Esophagus squamous epithelium (tissue), 5 donors: ENCODE measurements at regions not wholly inside any gene's neighbourhood (a gene's known extent, or its start where the extent isn't known, plus 50 kb on each side); places are given as distances from the start of the nearest gene placed in this dataset.

Experiments used
- DNase-seq: peaks from one replicate; lab custom pipeline; 2025; lab: John Stamatoyannopoulos, UW
- H3K27ac ChIP-seq, 4 donors: fragments of 200-600 bp; sonication (generic); one replicate each; pipeline ENCODE4 v1.5.1; 2016 to 2019; ENCODE audit warnings: mild to moderate bottlenecking in 1 of 4
- H3K27me3 ChIP-seq, 4 donors: fragments of 200-600 bp; sonication (generic); 1 replicate in 3 of 4; 2 replicates in 1 of 4; pipeline versions ENCODE4 v1.5.1 to v1.6.0; 2017 to 2021; ENCODE audit warnings: antibody characterized with exemption in 1 of 4
- H3K36me3 ChIP-seq, 3 donors: fragments of 200-600 bp; sonication (generic); one replicate each; pipeline ENCODE4 v1.5.1; 2016 to 2019
- H3K4me1 ChIP-seq, 3 donors: fragments of 200-600 bp; sonication (generic); one replicate each; pipeline ENCODE4 v1.5.1; 2017 to 2019
- H3K4me3 ChIP-seq, 4 donors: fragments of 200-600 bp; sonication (generic); 1 replicate in 3 of 4; 2 replicates in 1 of 4; pipeline ENCODE4 v1.5.1; 2016 to 2019; ENCODE audit warnings: mild to moderate bottlenecking in 2 of 4, moderate library complexity in 1 of 4
- H3K9me3 ChIP-seq, 3 donors: fragments of 200-600 bp; sonication (generic); one replicate each; pipeline ENCODE4 v1.5.1; 2016 to 2019
- POLR2A ChIP-seq, 4 donors: fragments of 450-650 bp; IDR thresholded peaks; one replicate each; pipeline ENCODE4 v1.6.1; 2017; ENCODE audit warnings: antibody characterized with exemption in 4 of 4, mild to moderate bottlenecking in 4 of 4, moderate library complexity in 3 of 4
- WGBS, 2 donors: methylation state at CpG; one replicate each; pipeline ENCODE4 v1.1.5; 2018; 5-methylcytosine and 5-hydroxymethylcytosine counted together
- intact Hi-C: fragments of 100-400 bp; cut with DNase I; formaldehyde crosslinking; loops from one replicate; pipeline ENCODE4 v1.15.0; 2022
- TF ChIP-seq, protein P1 (sequence below), 6 experiments: fragments of 450-650 bp in 4 of 6; fragments of 200-600 bp in 2 of 6; sonication (generic) in 2 of 6; IDR thresholded peaks; one replicate each; pipeline ENCODE4 v1.5.1; 2016 to 2019; ENCODE audit warnings: antibody characterized with exemption in 6 of 6, mild to moderate bottlenecking in 4 of 6, moderate library complexity in 4 of 6
- donor health status: DM: yes; HTN: yes; CAD: no.

- TF ChIP-seq, protein P1, sequence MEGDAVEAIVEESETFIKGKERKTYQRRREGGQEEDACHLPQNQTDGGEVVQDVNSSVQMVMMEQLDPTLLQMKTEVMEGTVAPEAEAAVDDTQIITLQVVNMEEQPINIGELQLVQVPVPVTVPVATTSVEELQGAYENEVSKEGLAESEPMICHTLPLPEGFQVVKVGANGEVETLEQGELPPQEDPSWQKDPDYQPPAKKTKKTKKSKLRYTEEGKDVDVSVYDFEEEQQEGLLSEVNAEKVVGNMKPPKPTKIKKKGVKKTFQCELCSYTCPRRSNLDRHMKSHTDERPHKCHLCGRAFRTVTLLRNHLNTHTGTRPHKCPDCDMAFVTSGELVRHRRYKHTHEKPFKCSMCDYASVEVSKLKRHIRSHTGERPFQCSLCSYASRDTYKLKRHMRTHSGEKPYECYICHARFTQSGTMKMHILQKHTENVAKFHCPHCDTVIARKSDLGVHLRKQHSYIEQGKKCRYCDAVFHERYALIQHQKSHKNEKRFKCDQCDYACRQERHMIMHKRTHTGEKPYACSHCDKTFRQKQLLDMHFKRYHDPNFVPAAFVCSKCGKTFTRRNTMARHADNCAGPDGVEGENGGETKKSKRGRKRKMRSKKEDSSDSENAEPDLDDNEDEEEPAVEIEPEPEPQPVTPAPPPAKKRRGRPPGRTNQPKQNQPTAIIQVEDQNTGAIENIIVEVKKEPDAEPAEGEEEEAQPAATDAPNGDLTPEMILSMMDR (IDR thresholded peaks at IDR 0.05): no peak
- TF ChIP-seq POLR2A (IDR thresholded peaks at IDR 0.05): no peak
- Histone ChIP-seq H3K4me3 (no peak overlapping the region), H3K27me3 (no peaks in the 10 kb centered on the region), H3K9me3 (no peaks in the 10 kb centered on the region), H3K36me3 (no peaks in the 10 kb centered on the region), H3K27ac (no peak overlapping the region), H3K4me1 (no peaks in the 10 kb centered on the region)
- intact Hi-C loops: no loop called here
- WGBS, 2 donors: 59 to 72% methylated on average over 2 of the region's 2 CpGs
- no peak for DNase-seq
These were observed 594.8 kb upstream of the GOT2 start for GRCh38 chr16:59328961-59329360.

DNA sequence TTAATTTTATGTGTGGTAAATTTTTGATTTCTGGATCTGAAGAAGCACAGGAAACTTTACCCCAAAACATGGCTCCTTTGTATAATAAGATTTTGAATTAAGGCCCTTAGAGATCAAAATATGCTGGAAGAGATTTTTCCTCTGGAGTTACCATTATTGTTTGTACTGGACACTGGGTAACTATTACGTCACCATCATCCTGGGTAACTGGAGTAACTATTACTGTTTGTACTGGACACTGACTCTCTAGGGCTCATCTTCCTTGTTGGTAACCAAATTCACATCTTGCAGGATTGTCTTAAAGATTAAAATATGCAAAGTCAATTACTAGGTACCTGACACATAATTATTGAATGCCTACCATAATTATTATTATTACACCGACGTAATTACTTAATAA lies 593.8 kb upstream of the GOT2 start:
- no peaks in the 10 kb centered on the region for H3K9me3 ChIP-seq
- TF ChIP-seq POLR2A (IDR thresholded peaks at IDR 0.05): no peak
- TF ChIP-seq, protein P1 (IDR thresholded peaks at IDR 0.05): no peak
- H3K27ac ChIP-seq: no peak overlapping the region
- WGBS, 2 donors: 82 to 89% methylated on average over 3 of the region's 3 CpGs
- H3K4me3 ChIP-seq: no peak overlapping the region
- H3K36me3 ChIP-seq: no peaks in the 10 kb centered on the region
- intact Hi-C loops: no loop called here
- H3K4me1 ChIP-seq: no peaks in the 10 kb centered on the region
- no peak for DNase-seq
- H3K27me3 ChIP-seq: no peaks in the 10 kb centered on the region

- Histone ChIP-seq H3K27ac (no peak overlapping the region), H3K4me3 (no peak overlapping the region), H3K4me1 (no peaks in the 10 kb centered on the region), H3K36me3 (no peaks in the 10 kb centered on the region), H3K9me3 (no peaks in the 10 kb centered on the region), H3K27me3 (no peaks in the 10 kb centered on the region)
- no peak for TF ChIP-seq POLR2A (IDR thresholded peaks at IDR 0.05)
- TF ChIP-seq, protein P1 (IDR thresholded peaks at IDR 0.05): no peak
- intact Hi-C loops: no loop called here
- DNase-seq: no peak
- 36 to 68% methylated on average over 2 of the region's 2 CpGs for WGBS, 2 donors
These were observed 592.8 kb upstream of the GOT2 start for GRCh38 chr16:59326955-59327354.

GRCh38 chr16:59324462-59324861 lies 590.3 kb upstream of the GOT2 start:
- no peaks in the 10 kb centered on the region for H3K36me3 ChIP-seq
- H3K27me3 ChIP-seq: no peaks in the 10 kb centered on the region
- no peaks in the 10 kb centered on the region for H3K9me3 ChIP-seq
- intact Hi-C loops: no loop called here
- H3K27ac ChIP-seq: no peak overlapping the region
- no peak for TF ChIP-seq POLR2A (IDR thresholded peaks at IDR 0.05)
- no peak overlapping the region for H3K4me3 ChIP-seq
- DNase-seq: no peak
- 35 to 44% methylated on average over 5 of the region's 5 CpGs for WGBS, 2 donors
- H3K4me1 ChIP-seq: no peaks in the 10 kb centered on the region

DNA sequence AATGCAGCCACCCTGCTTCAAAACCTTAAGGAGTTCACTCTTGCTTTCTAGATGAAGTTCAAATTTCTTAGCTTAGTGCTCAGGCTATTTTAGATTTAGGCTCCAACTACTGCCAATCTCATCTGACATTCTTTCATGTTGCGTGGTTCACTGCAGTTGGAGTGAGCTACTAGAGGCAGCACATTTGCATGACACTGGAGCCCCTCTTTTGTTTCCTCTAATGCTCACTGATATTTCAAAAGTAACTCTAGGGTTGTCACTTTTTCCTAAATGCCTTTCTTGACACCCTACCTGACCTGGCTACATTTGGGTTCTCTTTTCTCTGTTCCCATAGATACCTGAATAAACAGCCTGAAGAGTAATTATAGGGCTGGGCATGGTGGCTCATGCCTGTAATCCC lies 586.5 kb upstream of the GOT2 start:
- H3K4me3 ChIP-seq: no peak overlapping the region
- 76 to 100% methylated on average over 1 of the region's 1 CpG for WGBS, 2 donors
- H3K36me3 ChIP-seq: no peaks in the 10 kb centered on the region
- TF ChIP-seq, protein P1 (IDR thresholded peaks at IDR 0.05): no peak
- TF ChIP-seq POLR2A (IDR thresholded peaks at IDR 0.05): no peak
- no peak overlapping the region for H3K27ac ChIP-seq
- intact Hi-C loops: no loop called here
- no peak for DNase-seq
- H3K4me1 ChIP-seq: no peaks in the 10 kb centered on the region
- H3K27me3 ChIP-seq: no peaks in the 10 kb centered on the region
- H3K9me3 ChIP-seq: no peaks in the 10 kb centered on the region

DNA sequence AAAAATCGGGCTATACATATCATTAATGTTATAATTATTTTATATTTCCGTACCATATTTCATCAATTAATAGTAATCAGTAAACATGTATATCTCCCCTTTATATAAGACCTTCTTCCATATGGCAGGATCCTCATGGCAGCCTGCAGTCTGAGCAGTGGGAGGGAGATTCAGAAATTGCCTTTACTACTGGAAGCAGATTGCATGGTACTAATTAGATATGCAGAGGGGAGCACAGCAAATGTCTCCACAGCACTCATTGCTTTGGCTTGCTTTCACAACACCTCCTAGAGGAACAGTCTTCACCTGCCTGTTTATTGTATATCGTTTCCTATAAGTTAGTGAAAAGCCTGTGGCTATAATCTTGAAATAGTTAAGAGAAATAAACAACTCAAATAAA lies 585.8 kb upstream of the GOT2 start:
- no peaks in the 10 kb centered on the region for H3K9me3 ChIP-seq
- intact Hi-C loops: no loop called here
- no peak for DNase-seq
- H3K27me3 ChIP-seq: no peaks in the 10 kb centered on the region
- H3K27ac ChIP-seq: no peak overlapping the region
- TF ChIP-seq, protein P1 (IDR thresholded peaks at IDR 0.05): no peak
- TF ChIP-seq POLR2A (IDR thresholded peaks at IDR 0.05): no peak
- 72 to 75% methylated on average over 3 of the region's 3 CpGs for WGBS, 2 donors
- no peaks in the 10 kb centered on the region for H3K4me1 ChIP-seq
- H3K36me3 ChIP-seq: no peaks in the 10 kb centered on the region
- H3K4me3 ChIP-seq: no peak overlapping the region
